GM10266 (cell line): ENCODE measurements at regions not wholly inside any gene's neighbourhood (a gene's known extent, or its start where the extent isn't known, plus 50 kb on each side); places are given as distances from the start of the nearest gene placed in this dataset.
"Not testable (repeated sequence)": the region's sequence is repeated elsewhere in the genome, so short reads cannot be mapped to it uniquely, and the experiment has no call there.

Experiments
- DNase-seq: peaks from one replicate; pipeline ENCODE4 v3.0.0; 2012; ENCODE audit errors: extremely low spot score
- TF ChIP-seq, protein P1 (sequence below): IDR thresholded peaks from 2 replicates; pipeline ENCODE4 v1.5.1; 2012; ENCODE audit warnings: mild to moderate bottlenecking, low read depth; ENCODE audit not compliant: control insufficient read depth, insufficient read depth; ENCODE audit errors: missing control alignments

DNA sequence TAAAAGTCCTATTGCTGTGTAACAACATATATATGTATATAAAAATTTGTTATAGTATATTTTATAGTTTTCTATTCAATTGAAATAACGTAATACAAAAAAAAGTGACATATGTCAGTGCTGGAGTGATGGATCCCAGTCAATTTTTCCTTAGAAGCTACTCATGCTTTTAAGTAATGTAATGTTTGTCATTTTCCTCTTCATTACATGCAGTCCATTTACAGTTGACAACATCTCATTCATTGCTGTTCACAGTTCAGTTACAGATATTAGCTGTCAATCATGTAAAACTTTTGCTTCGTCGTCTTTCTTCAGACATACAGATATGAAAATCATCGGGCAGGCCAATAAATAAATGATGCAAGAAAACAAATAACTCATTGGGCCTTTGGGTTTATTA lies 525.1 kb upstream of the PRR20A start:
- DNase-seq = no peak
- TF ChIP-seq, protein P1, sequence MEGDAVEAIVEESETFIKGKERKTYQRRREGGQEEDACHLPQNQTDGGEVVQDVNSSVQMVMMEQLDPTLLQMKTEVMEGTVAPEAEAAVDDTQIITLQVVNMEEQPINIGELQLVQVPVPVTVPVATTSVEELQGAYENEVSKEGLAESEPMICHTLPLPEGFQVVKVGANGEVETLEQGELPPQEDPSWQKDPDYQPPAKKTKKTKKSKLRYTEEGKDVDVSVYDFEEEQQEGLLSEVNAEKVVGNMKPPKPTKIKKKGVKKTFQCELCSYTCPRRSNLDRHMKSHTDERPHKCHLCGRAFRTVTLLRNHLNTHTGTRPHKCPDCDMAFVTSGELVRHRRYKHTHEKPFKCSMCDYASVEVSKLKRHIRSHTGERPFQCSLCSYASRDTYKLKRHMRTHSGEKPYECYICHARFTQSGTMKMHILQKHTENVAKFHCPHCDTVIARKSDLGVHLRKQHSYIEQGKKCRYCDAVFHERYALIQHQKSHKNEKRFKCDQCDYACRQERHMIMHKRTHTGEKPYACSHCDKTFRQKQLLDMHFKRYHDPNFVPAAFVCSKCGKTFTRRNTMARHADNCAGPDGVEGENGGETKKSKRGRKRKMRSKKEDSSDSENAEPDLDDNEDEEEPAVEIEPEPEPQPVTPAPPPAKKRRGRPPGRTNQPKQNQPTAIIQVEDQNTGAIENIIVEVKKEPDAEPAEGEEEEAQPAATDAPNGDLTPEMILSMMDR = no peak

DNA sequence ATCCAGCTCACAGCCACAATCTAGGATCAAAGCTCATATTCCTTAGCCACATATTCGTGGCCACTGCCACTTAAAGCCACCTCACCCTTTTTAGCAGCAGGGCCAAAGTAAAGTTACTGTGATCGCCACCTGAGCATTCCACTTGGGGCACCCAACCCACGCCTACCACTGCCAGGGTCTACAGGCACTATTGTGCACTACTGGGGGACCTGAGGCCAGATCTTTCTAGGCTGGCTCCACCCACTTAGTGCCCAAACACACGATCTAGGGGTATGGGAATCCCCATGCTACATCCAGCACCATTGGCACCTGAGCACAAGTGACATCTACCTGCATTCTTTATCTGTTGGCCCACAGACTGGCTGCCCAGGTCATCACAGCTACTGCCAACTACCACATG lies 517.9 kb upstream of the PRR20A start:
- DNase-seq = no peak
- TF ChIP-seq, protein P1 = no peak

DNA sequence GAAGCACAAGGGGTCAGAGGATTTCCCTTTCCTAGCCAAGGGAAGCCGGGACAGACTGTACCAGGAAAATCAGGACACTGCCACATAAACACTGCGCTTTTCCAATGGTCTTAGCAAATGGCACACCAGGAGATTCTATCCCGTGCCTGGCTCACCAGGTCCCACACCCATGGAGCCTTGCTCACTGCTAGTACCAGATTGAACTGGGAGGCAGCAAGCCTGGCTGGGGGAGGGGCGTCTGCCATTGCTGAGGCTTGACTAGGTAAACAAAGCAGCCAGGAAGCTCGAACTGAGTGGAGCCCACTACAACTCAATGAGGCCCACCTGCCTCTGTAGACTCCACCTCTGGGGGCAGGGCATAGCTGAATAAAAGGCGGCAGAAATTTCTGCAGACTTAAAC lies 511.8 kb upstream of the PRR20A start:
- not testable (repeated sequence) for DNase-seq

DNA sequence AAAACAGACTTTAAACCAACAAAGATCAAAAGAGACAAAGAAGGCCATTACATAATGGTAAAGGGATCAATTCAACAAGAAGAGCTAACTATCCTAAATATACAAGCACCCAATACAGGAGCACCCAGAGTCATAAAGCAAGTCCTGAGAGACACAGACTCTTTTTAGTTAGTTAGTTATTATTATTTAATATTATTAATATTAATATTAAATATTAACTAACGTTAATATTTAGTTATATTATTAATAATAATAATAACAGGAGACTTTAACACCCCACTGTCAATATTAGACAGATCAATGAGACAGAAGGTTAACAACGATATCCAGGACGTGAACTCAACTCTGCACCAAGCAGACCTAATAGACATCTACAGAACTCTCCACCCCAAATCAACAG lies 509.7 kb upstream of the PRR20A start:
- not testable (repeated sequence) for DNase-seq

DNA sequence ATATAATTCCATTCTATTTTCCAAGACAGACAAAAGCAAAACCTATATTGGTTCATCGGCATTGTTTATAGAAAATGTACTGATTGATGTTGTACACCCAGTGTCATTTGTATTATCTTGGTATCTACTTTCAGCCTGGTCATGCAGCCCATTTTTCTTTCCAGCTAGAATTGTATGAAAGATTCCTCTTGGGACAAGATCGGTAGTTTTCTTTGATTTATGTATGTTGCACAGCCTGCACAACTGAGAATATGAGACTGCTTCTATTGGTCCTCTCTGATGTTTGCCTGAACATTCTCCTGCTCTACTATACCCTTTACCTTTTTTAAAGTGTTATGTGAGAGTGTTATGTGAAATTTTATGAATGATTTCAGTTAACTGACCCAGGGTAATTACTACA lies 487.7 kb upstream of the PRR20A start:
- DNase-seq = no peak
- TF ChIP-seq, protein P1 = no peak

DNA sequence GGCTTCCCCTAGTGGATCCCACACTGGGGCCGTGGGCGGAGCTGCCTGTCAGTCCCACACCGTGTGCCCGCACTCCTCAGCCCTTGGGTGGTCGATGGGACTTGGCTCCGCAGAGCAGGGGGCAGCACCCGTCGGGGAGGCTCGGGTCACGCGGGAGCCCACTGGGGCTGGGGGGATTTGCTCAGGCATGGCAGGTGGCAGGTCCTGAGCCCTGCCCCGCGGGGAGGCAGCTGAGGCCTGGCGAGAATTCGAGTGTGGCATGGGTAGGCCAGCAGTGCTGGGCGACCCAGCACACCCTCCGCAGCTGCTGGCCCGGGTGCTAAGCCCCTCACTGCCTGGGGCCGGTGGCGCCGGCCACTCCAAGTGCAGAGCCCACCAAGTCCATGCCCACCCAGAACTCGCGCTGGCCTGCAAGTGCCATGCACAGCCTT lies 481.7 kb upstream of the PRR20A start:
- TF ChIP-seq, protein P1 = no peak
- DNase-seq = no peak

DNA sequence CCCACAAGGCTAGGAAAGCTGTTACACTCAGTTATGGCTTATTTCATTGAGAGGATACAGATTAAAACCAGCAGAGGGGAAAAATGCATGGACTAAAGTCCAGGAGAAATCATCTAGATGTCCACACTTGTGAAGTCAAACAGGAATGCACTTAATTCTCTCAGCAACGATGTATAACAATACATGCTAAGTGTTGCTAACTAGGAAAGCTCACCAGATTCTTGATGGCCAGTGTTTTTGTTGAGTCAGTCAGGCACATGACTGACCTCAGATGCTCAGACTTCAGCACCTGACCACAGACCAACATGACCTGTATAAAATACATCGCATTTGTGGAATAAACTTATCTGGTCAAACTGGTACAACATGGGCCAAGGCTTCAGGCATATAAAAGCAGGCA lies 470.2 kb upstream of the PRR20A start:
- no peak for DNase-seq
- TF ChIP-seq, protein P1 = no peak

GRCh38 chr13:56681404-56681803 lies 459.3 kb upstream of the PRR20A start:
- DNase-seq = no peak
- TF ChIP-seq, protein P1 = no peak
